Breast epithelium (tissue), 4 donors: ENCODE measurements at regions not wholly inside any gene's neighbourhood (a gene's known extent, or its start where the extent isn't known, plus 50 kb on each side); places are given as distances from the start of the nearest gene placed in this dataset.

ENCODE experiments used
- DNase-seq, 2 donors: peaks; one replicate each; pipeline ENCODE4 v3.0.0-alpha.2; 2019; ENCODE audit warnings: low spot score in 2 of 2
- H3K27ac ChIP-seq, 2 donors: fragments of 200-600 bp; sonication (generic) in 1 of 2; one replicate each; pipeline ENCODE4 v1.5.1; 2016 to 2019; ENCODE audit warnings: mild to moderate bottlenecking in 1 of 2
- H3K27me3 ChIP-seq, 2 donors: fragments of 200-600 bp; sonication (generic) in 1 of 2; one replicate each; pipeline versions ENCODE4 v1.5.1 to v1.6.0; 2017 to 2019; ENCODE audit warnings: control low read depth in 1 of 2, mild to moderate bottlenecking in 1 of 2
- H3K36me3 ChIP-seq: fragments of 200-600 bp; one replicate; pipeline ENCODE4 v1.5.1; 2019
- H3K4me1 ChIP-seq, 2 donors: fragments of 200-600 bp; sonication (generic); one replicate each; pipeline ENCODE4 v1.5.1; 2016 to 2019; ENCODE audit warnings: control low read depth in 1 of 2
- H3K4me3 ChIP-seq, 3 donors: fragments of 200-600 bp; sonication (generic); 1 replicate in 2 of 3; 2 replicates in 1 of 3; pipeline ENCODE4 v1.5.1; 2016 to 2019; ENCODE audit warnings: mild to moderate bottlenecking in 3 of 3, moderate library complexity in 2 of 3
- H3K9me3 ChIP-seq, 2 donors: fragments of 200-600 bp; sonication (generic) in 1 of 2; one replicate each; pipeline ENCODE4 v1.5.1; 2016 to 2019; ENCODE audit warnings: control low read depth in 1 of 2
- POLR2A ChIP-seq: fragments of 450-650 bp; IDR thresholded peaks from one replicate; pipeline ENCODE4 v1.6.1; 2016; ENCODE audit warnings: antibody characterized with exemption, mild to moderate bottlenecking, moderate library complexity
- POLR2AphosphoS5 ChIP-seq, 3 donors: sonication (generic); formaldehyde crosslinking; IDR thresholded peaks; one replicate each; pipeline ENCODE4 v1.6.1; 2017; ENCODE audit warnings: antibody characterized with exemption in 3 of 3
- intact Hi-C: fragments of 100-400 bp; cut with DNase I; formaldehyde crosslinking; loops from one replicate; pipeline ENCODE4 v1.15.1; 2023; ENCODE audit warnings: low total_unique reads
- TF ChIP-seq, protein P1 (sequence below), 3 donors: fragments of 450-650 bp; IDR thresholded peaks; one replicate each; pipeline ENCODE4 v1.5.1; 2016 to 2017; ENCODE audit warnings: antibody characterized with exemption in 3 of 3, mild to moderate bottlenecking in 3 of 3, moderate library complexity in 3 of 3

- Histone ChIP-seq H3K4me1 (no peaks in the 10 kb centered on the region), H3K36me3 (no peaks in the 10 kb centered on the region), H3K9me3 (peaks cover 0 to 4% of the 10 kb centered on the region in 2 donors), H3K27ac (no peak overlapping the region), H3K27me3 (no peaks in the 10 kb centered on the region), H3K4me3 (no peak overlapping the region)
- TF ChIP-seq, protein P1, sequence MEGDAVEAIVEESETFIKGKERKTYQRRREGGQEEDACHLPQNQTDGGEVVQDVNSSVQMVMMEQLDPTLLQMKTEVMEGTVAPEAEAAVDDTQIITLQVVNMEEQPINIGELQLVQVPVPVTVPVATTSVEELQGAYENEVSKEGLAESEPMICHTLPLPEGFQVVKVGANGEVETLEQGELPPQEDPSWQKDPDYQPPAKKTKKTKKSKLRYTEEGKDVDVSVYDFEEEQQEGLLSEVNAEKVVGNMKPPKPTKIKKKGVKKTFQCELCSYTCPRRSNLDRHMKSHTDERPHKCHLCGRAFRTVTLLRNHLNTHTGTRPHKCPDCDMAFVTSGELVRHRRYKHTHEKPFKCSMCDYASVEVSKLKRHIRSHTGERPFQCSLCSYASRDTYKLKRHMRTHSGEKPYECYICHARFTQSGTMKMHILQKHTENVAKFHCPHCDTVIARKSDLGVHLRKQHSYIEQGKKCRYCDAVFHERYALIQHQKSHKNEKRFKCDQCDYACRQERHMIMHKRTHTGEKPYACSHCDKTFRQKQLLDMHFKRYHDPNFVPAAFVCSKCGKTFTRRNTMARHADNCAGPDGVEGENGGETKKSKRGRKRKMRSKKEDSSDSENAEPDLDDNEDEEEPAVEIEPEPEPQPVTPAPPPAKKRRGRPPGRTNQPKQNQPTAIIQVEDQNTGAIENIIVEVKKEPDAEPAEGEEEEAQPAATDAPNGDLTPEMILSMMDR (IDR thresholded peaks at IDR 0.05) = no peak
- TF ChIP-seq POLR2AphosphoS5 (IDR thresholded peaks at IDR 0.05) = no peak
- TF ChIP-seq POLR2A = no peak
- no peak for DNase-seq
- intact Hi-C loops = loop anchor here (2.0 kb wide), 1 partner anchor 33 kb away; no protein-coding TSS in a partner anchor
Measured at GRCh38 chr12:58249610-58250009, 308.2 kb downstream of the ATP23 start.

- Histone ChIP-seq H3K4me3 (no peak overlapping the region), H3K27me3 (no peaks in the 10 kb centered on the region), H3K36me3 (no peaks in the 10 kb centered on the region), H3K4me1 (no peaks in the 10 kb centered on the region), H3K27ac (no peak overlapping the region), H3K9me3 (peaks cover 0 to 3% of the 10 kb centered on the region in 2 donors)
- no peak for DNase-seq
- intact Hi-C loops = loop anchor here (2.0 kb wide), 1 partner anchor 33 kb away; no protein-coding TSS in a partner anchor
- TF ChIP-seq, protein P1 (IDR thresholded peaks at IDR 0.05) = no peak
- TF ChIP-seq POLR2AphosphoS5 (IDR thresholded peaks at IDR 0.05) (no peak), POLR2A (no peak)
Measured at GRCh38 chr12:58250077-58250476, 308.7 kb downstream of the ATP23 start.

GRCh38 chr12:58252914-58253313 is 311.5 kb downstream of the ATP23 start:
- no peak overlapping the region for H3K27ac ChIP-seq
- intact Hi-C loops = no loop called here
- no peaks in the 10 kb centered on the region for H3K9me3 ChIP-seq
- H3K27me3 ChIP-seq = no peaks in the 10 kb centered on the region
- no peak for DNase-seq
- TF ChIP-seq, protein P1 (IDR thresholded peaks at IDR 0.05) = no peak
- TF ChIP-seq POLR2A (no peak), POLR2AphosphoS5 (IDR thresholded peaks at IDR 0.05) (no peak)
- H3K36me3 ChIP-seq = no peaks in the 10 kb centered on the region
- no peaks in the 10 kb centered on the region for H3K4me1 ChIP-seq
- no peak overlapping the region for H3K4me3 ChIP-seq

- Histone ChIP-seq H3K4me3 (no peak overlapping the region), H3K9me3 (no peaks in the 10 kb centered on the region), H3K27me3 (no peaks in the 10 kb centered on the region), H3K4me1 (no peaks in the 10 kb centered on the region), H3K27ac (no peak overlapping the region), H3K36me3 (no peaks in the 10 kb centered on the region)
- TF ChIP-seq POLR2A (no peak), POLR2AphosphoS5 (IDR thresholded peaks at IDR 0.05) (no peak)
- TF ChIP-seq, protein P1 (IDR thresholded peaks at IDR 0.05) = no peak
- no peak for DNase-seq
- intact Hi-C loops = no loop called here
Measured at GRCh38 chr12:58253663-58254062, 312.3 kb downstream of the ATP23 start.

- Histone ChIP-seq H3K9me3 (no peaks in the 10 kb centered on the region), H3K27ac (no peak overlapping the region), H3K36me3 (no peaks in the 10 kb centered on the region), H3K4me3 (no peak overlapping the region), H3K4me1 (no peaks in the 10 kb centered on the region), H3K27me3 (no peaks in the 10 kb centered on the region)
- intact Hi-C loops = no loop called here
- DNase-seq = no peak
- TF ChIP-seq POLR2AphosphoS5 (IDR thresholded peaks at IDR 0.05) = no peak
- TF ChIP-seq, protein P1 (IDR thresholded peaks at IDR 0.05) = no peak
- no peak for TF ChIP-seq POLR2A
Measured at GRCh38 chr12:58254463-58255100, 313.2 kb downstream of the ATP23 start.
